Activated naive CD4-positive, alpha-beta T cell (primary cell): ENCODE measurements at regions not wholly inside any gene's neighbourhood (a gene's known extent, or its start where the extent isn't known, plus 50 kb on each side); places are given as distances from the start of the nearest gene placed in this dataset.
"Not testable (repeated sequence)": the region's sequence is repeated elsewhere in the genome, so short reads cannot be mapped to it uniquely, and the experiment has no call there.

ENCODE experiments used
- DNase-seq, 4 experiments: peaks; one replicate each; lab custom pipeline; 2025; lab: John Stamatoyannopoulos, UW

DNA sequence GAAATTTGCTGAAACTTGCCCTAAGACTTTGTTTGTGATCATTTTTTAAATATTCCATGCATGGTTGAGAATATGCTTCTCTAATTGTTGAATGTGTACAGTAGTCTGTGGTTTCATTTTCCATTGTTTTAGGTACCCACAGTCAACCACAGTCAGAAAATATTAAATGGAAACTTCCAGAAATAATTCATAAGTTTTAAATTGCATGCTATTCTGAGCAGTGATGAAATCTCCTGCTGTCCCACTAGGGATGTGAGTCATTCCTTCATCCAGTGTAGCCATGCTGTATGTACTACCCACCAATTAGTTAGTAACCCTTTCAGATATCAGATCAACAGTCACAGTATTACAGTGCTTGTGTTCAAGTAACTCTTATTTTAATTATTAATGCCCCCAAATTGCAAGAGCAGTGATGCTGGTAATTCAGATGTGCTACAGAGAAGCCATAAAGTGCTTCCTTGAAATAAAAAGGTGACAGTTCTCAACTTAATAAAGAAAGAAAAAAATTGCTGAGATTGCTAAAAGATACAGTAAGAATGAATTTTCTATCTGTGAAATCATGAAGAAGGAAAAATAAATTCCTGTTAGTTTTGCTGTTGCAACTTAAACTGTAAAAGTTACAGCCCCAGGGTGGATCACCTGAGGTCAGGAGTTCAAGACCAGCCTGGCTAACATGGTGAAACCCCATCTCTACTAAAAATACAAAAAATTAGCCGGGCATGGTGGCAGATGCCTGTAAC, 79.9 kb upstream of the FBXL17 start:
- DNase-seq = no peak

DNA sequence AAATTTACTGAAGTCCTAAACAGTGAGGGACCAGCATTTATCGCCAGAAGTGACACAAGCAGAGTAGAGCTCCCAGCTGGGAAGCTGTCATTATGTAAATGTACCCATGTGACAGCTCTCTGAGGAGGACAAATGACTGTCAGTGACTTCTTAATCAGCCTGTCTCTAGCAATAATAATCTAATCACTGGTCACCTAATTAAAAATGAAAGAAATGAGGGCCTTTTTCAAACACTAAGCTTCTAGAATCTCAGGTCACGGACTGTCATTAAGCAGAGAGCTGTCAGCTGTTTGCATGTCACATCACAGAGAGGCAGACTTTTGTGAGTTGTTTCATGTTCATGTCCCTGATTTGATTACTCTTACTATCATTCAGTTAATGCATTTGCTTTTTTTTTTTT, 77.9 kb upstream of the FBXL17 start:
- no peak for DNase-seq

DNA sequence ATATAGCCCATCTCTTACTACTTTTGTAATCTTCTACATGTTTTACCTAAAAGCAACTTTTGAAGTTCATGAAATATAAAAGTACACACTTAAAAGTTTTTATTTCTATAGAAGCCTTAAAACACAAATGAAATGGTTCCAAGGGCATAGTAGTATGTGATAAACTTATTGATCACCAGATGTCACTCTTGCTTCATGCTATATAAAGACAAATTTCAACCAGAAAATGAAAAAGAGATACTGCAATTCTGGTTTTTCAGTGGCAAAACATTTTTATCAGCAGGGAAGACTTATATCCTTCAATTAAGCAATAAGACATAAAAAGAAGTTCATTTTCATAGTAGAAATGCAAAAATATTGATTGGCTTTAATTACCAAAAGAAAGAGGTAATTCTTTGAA, 69.4 kb upstream of the FBXL17 start:
- DNase-seq = no peak

DNA sequence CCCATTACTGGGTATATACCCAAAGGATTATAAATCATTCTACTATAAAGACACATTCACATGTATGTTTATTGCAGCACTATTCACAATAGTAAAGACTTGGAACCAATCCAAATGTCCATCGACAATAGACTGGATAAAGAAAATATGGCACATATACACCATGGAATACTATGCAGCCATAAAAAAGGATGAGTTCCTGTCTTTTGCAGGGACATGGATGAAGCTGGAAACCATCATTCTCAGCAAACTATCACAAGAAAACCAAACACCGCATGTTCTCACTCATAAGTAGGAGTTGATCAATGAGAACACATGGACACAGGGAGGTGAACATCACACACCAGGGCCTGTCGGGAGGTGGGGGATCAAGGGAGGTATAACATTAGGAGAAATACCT, 62.2 kb upstream of the FBXL17 start:
- not testable (repeated sequence) for DNase-seq

DNA sequence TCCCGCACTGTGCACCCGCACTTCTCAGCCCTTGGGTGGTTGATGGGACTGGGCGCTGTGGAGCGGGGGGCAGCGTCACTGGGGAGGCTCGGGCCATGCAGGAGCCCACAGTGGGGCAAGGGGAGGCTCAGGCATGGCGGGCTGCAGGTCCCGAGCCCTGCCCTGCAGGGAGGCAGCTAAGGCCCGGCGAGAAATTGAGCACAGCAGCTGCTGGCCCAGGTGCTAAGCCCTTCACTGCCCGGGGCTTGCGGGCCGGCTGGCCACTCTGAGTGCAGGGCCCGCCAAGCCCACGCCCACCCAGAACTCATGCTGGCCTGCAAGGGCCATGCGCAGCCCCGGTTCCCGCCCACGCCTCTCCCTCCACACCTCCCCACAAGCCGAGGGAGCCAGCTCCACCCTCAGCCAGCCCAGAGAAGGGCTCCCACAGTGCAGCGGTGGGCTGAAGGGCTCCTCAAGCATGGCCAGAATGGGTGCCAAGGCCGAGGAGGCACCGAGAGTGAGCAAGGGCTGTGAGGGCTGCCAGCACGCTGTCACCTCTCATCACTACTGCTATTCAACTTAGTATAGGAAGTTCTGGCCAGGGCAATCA, 60.3 kb upstream of the FBXL17 start:
- DNase-seq = not testable (repeated sequence)

DNA sequence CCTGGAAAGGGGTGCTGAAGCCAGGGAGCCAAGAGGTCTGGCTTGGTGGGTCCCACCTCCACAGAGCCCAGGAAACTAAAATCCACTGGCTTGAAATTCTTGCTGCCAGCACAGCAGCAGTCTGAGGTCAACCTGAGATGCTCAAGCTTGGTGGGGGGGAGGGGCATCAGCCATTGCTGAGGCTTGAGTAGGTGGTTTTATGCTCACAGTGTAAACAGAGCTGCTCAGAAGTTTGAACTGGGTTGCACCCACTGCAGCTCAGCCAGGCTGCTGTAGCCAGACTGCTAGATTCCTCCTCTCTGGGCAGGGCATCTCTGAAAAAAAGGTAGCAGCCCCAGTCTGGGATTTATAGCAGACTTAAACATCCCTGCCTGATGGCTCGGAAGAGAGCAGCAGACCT, 55.5 kb upstream of the FBXL17 start:
- no peak for DNase-seq

DNA sequence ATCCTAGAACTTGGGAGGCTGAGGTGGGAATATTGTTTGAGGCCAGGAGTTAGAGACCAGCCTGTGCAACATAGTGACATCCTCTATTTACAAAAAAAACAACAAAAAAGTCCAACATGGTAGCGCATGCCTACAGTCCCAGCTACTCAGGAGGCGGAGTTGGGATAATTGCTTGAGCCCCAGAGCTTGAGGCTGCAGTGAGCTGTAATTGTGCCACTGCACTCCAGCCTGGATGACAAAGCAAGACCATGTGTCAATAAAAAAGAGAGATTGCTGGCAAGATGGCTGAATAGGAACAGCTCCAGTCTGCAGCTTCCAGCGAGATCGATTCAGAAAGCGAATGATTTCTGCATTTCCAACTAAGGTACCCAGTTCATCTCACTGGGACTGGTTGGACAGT, 54.8 kb upstream of the FBXL17 start:
- no peak for DNase-seq

DNA sequence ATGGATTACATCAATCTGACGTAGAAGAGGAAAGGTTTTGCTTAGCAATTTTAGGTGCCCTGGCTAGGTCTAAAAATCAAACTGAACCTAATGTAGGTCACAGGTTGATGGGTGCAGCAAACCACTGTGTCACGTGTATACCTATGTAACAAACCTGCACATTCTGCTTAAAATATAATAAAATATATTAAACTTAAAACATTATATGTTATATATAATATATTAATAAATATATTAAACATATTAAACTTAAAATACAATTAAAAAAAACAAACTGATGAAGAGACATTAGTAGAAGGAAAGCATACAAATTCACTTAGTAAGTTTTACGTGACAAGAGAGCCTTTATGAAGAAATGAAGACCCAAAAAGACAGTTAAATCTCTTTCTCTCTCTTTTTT, 51.7 kb upstream of the FBXL17 start:
- no peak for DNase-seq

DNA sequence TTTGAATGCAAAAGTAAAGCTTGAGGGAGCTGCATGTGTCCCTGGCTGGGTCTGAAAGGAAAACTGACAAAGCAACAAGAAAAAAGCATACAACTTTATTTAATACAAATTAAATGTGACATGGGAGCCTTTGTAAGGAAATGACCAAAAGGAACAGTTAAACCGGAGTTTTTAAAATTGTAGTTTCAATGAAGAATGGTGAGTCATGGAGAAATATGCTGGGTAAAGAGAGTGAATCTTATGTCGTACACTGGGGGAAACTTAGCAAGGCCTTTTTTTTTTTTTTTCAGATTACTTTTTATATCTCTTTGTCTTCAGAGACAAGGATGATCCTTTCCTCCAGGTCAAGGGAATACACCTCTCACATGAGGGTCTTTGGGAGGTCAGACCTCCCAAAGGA, 50.1 kb upstream of the FBXL17 start:
- no peak for DNase-seq
